Subcutaneous abdominal adipose tissue (tissue), 5 donors: ENCODE measurements at regions not wholly inside any gene's neighbourhood (a gene's known extent, or its start where the extent isn't known, plus 50 kb on each side); places are given as distances from the start of the nearest gene placed in this dataset.

Experiments used
- H3K27ac ChIP-seq: one replicate; pipeline ENCODE4 v1.7.0; 2013; ENCODE audit warnings: low read depth, mild to moderate bottlenecking, inconsistent platforms, low read length, moderate library complexity
- H3K27me3 ChIP-seq, 5 donors: one replicate each; pipeline ENCODE4 v1.7.0; 2013; ENCODE audit warnings: low read length in 5 of 5, inconsistent platforms in 1 of 5; ENCODE audit not compliant: control insufficient read depth in 5 of 5, insufficient read depth in 4 of 5
- H3K36me3 ChIP-seq, 5 donors: one replicate each; pipeline ENCODE4 v1.7.0; 2013; ENCODE audit warnings: low read length in 5 of 5; ENCODE audit not compliant: control insufficient read depth in 5 of 5, insufficient read depth in 5 of 5
- H3K4me1 ChIP-seq, 5 donors: one replicate each; pipeline ENCODE4 v1.7.0; 2013; ENCODE audit warnings: low read length in 5 of 5, mild to moderate bottlenecking in 3 of 5, moderate library complexity in 1 of 5; ENCODE audit not compliant: control insufficient read depth in 5 of 5, insufficient read depth in 5 of 5
- H3K4me3 ChIP-seq, 5 donors: one replicate each; pipeline ENCODE4 v1.7.0; 2013; ENCODE audit warnings: low read length in 5 of 5, low read depth in 1 of 5
- H3K9ac ChIP-seq, 5 donors: one replicate each; pipeline ENCODE4 v1.7.0; 2013; ENCODE audit warnings: low read length in 5 of 5, mild to moderate bottlenecking in 4 of 5, moderate library complexity in 3 of 5
- H3K9me3 ChIP-seq, 5 donors: one replicate each; pipeline ENCODE4 v1.7.0; 2013; ENCODE audit warnings: low read length in 5 of 5; ENCODE audit not compliant: control insufficient read depth in 5 of 5
- donor health status: healthy.
- donor health status: healthy.
- donor health status: healthy.
- donor health status: healthy.
- donor health status: healthy.

- Histone ChIP-seq H3K9me3 (no peaks in the 10 kb centered on the region), H3K27me3 (no peaks in the 10 kb centered on the region), H3K9ac (no peak overlapping the region), H3K27ac (no peak overlapping the region), H3K36me3 (no peaks in the 10 kb centered on the region), H3K4me1 (peaks cover 3 to 22% (median 17%) of the 10 kb centered on the region in 5 donors), H3K4me3 (no peak overlapping the region)
Observed at GRCh38 chr6:54008589-54008988, 102.7 kb upstream of the MLIP start.

GRCh38 chr6:54009052-54009654 is 102.1 kb upstream of the MLIP start:
- Histone ChIP-seq H3K36me3 (no peaks in the 10 kb centered on the region), H3K9ac (no peak overlapping the region), H3K9me3 (no peaks in the 10 kb centered on the region), H3K27me3 (no peaks in the 10 kb centered on the region), H3K4me3 (no peak overlapping the region), H3K4me1 (peaks cover 3 to 19% (median 17%) of the 10 kb centered on the region in 5 donors), H3K27ac (no peak overlapping the region)

- Histone ChIP-seq H3K4me1 (peaks cover 3 to 19% (median 17%) of the 10 kb centered on the region in 5 donors), H3K27me3 (no peaks in the 10 kb centered on the region), H3K9ac (peak overlapping the region in 4 of 5 donors; percentile 24 to 66 (median 50)), H3K27ac (peak overlapping the region; percentile 79), H3K36me3 (no peaks in the 10 kb centered on the region), H3K4me3 (peak overlapping the region in 2 of 5 donors; percentile 20 to 38), H3K9me3 (no peaks in the 10 kb centered on the region)
Observed at GRCh38 chr6:54010340-54011276, 100.6 kb upstream of the MLIP start.

DNA sequence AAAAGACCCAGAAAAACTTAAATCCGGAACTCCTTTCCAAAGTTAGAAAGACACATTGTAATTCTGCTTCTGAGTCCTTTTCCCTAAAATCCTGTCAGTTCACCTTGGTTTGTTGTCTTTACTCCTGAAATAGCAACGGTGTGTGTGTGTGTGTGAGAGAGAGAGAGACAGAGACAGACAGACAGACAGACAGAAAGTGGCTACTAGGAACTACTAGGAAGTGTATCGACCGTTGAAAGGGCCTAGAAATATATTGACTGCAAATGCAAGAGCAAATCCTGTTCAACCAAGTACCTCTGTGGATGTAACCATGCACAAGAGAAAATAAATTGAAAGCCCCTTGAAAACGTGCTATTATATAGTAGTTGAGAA is 100.0 kb upstream of the MLIP start:
- Histone ChIP-seq H3K27ac (peak overlapping the region; percentile 79), H3K27me3 (no peaks in the 10 kb centered on the region), H3K9ac (peak overlapping the region in 3 of 5 donors; percentile 24 to 48 (median 36)), H3K36me3 (no peaks in the 10 kb centered on the region), H3K9me3 (no peaks in the 10 kb centered on the region), H3K4me3 (peak overlapping the region in 2 of 5 donors; percentile 20 to 38), H3K4me1 (peaks cover 3 to 19% (median 17%) of the 10 kb centered on the region in 5 donors)

GRCh38 chr6:54013966-54014365 is 97.3 kb upstream of the MLIP start:
- H3K4me3 ChIP-seq, result no peak overlapping the region
- no peaks in the 10 kb centered on the region for H3K27me3 ChIP-seq
- H3K9ac ChIP-seq, result no peak overlapping the region
- H3K36me3 ChIP-seq, result no peaks in the 10 kb centered on the region
- H3K27ac ChIP-seq, result no peak overlapping the region
- H3K4me1 ChIP-seq, result peaks cover 3 to 19% (median 17%) of the 10 kb centered on the region in 5 donors
- no peaks in the 10 kb centered on the region for H3K9me3 ChIP-seq

DNA sequence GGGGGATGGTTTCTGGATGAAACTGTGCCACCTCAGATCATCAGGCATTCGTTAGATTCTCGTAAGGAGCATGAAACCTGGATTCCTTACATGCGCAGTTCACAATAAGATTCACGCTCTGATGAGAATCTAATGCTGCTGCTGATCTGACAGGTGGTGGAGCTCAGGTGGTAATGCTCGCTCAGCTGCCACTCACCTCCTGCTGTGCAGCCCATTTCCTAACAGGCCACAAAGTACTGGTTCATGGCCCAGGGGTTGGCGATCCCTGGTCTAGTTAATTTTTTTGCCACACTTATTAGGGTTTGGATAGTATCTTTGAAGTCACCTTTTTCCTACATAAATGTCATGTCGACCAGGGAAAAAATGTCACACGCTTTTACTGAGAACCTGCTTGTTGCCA is 96.8 kb upstream of the MLIP start:
- H3K4me3 ChIP-seq, result no peak overlapping the region
- no peaks in the 10 kb centered on the region for H3K9me3 ChIP-seq
- H3K36me3 ChIP-seq, result no peaks in the 10 kb centered on the region
- H3K27ac ChIP-seq, result no peak overlapping the region
- H3K9ac ChIP-seq, result no peak overlapping the region
- peaks cover 3 to 19% (median 16%) of the 10 kb centered on the region in 5 donors for H3K4me1 ChIP-seq
- H3K27me3 ChIP-seq, result no peaks in the 10 kb centered on the region

GRCh38 chr6:54017877-54018276 is 93.4 kb upstream of the MLIP start:
- H3K36me3 ChIP-seq, result no peaks in the 10 kb centered on the region
- no peaks in the 10 kb centered on the region for H3K4me1 ChIP-seq
- no peak overlapping the region for H3K4me3 ChIP-seq
- H3K27ac ChIP-seq, result no peak overlapping the region
- H3K9ac ChIP-seq, result no peak overlapping the region
- no peaks in the 10 kb centered on the region for H3K27me3 ChIP-seq
- no peaks in the 10 kb centered on the region for H3K9me3 ChIP-seq

DNA sequence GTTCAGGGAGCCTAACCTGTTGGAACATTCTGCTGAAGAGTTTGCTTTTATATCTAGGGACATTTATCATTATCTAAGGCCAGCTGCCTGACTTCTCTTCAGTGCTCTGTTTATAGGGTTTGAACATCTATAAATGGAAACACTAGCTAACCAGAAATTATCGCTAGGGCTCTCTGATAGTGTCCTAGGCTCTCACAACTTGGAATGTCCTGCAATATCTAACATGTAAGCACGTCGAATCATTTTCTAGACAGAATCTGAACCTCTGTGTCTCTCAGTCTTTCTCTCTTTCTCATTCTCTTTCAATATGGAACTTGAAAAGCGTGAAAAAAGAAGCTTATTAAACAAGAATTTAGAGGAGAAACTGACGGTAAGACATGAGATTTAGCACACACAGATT is 92.5 kb upstream of the MLIP start:
- H3K36me3 ChIP-seq, result no peaks in the 10 kb centered on the region
- no peak overlapping the region for H3K4me3 ChIP-seq
- H3K9ac ChIP-seq, result no peak overlapping the region
- H3K9me3 ChIP-seq, result no peaks in the 10 kb centered on the region
- H3K4me1 ChIP-seq, result no peaks in the 10 kb centered on the region
- no peaks in the 10 kb centered on the region for H3K27me3 ChIP-seq
- H3K27ac ChIP-seq, result no peak overlapping the region

DNA sequence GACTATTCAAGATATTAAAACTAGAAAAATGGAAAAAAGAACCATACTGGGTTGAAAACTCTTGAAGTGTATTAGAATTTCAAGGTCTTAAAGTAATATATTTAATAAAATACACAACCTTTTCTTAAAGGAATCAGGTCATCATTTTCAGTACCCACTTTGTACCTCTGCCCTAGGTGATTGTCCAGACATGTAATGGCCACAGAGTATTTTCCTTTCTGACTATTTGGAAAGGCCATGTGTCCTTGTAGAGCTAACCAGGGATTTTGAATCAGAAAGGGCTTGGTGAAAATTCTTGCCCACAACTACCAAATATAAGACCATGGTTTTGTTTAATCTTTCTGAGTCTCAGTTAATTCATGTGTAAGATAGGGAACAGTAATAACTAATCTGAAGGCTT is 91.4 kb upstream of the MLIP start:
- Histone ChIP-seq H3K27me3 (no peaks in the 10 kb centered on the region), H3K4me1 (no peaks in the 10 kb centered on the region), H3K9me3 (no peaks in the 10 kb centered on the region), H3K36me3 (no peaks in the 10 kb centered on the region), H3K27ac (no peak overlapping the region), H3K9ac (no peak overlapping the region), H3K4me3 (no peak overlapping the region)

- Histone ChIP-seq H3K36me3 (no peaks in the 10 kb centered on the region), H3K27ac (no peak overlapping the region), H3K4me1 (no peaks in the 10 kb centered on the region), H3K4me3 (no peak overlapping the region), H3K9ac (no peak overlapping the region), H3K27me3 (no peaks in the 10 kb centered on the region), H3K9me3 (no peaks in the 10 kb centered on the region)
Observed at GRCh38 chr6:54020334-54020733, 90.9 kb upstream of the MLIP start.
